Natural killer cell treated with Interleukin-12 subunit alpha and Interleukin-12 subunit beta and Interleukin-15 and Interleukin-18, amount 100 ng/mL, for 72 hours (primary cell): ENCODE measurements at regions not wholly inside any gene's neighbourhood (a gene's known extent, or its start where the extent isn't known, plus 50 kb on each side); places are given as distances from the start of the nearest gene placed in this dataset.

Experiments used
- ATAC-seq, 2 donors: fragments of 150-1000 bp; cut with Tn5 transposase in 1 of 2; sonication (Bioruptor Pico), chemical (Tn5 transposase) in 1 of 2; 2 replicates each; pipeline ENCODE4 v1.10.0; 2021
- DNase-seq: peaks from one replicate; pipeline ENCODE4 v3.0.0; 2022; ENCODE audit warnings: low spot score
- H3K27ac Mint-ChIP-seq, 2 donors: 1 replicate in 1 of 2; 2 replicates in 1 of 2; pipeline ENCODE4 v1.8.0; 2022; ENCODE audit warnings: mixed read lengths in 2 of 2, mild to moderate bottlenecking in 1 of 2, moderate library complexity in 1 of 2
- H3K27me3 Mint-ChIP-seq, 2 donors: 1 replicate in 1 of 2; 2 replicates in 1 of 2; pipeline ENCODE4 v1.8.0; 2022; ENCODE audit warnings: mixed read lengths in 2 of 2
- H3K36me3 Mint-ChIP-seq: one replicate; pipeline ENCODE4 v1.8.0; 2022; ENCODE audit warnings: mixed read lengths
- H3K4me1 Mint-ChIP-seq, 2 donors: 1 replicate in 1 of 2; 2 replicates in 1 of 2; pipeline ENCODE4 v1.8.0; 2022; ENCODE audit warnings: low read depth in 2 of 2, mixed read lengths in 2 of 2, mild to moderate bottlenecking in 1 of 2
- H3K4me3 Mint-ChIP-seq: one replicate; pipeline ENCODE4 v1.8.0; 2022; ENCODE audit warnings: mixed read lengths
- H3K9me3 Mint-ChIP-seq: 2 replicates; pipeline ENCODE4 v1.8.0; 2022; ENCODE audit warnings: mixed read lengths

GRCh38 chr18:8458546-8459215, 150.6 kb upstream of the RAB12 start:
- H3K4me3 Mint-ChIP-seq = no peak overlapping the region
- DNase-seq = no peak
- H3K9me3 Mint-ChIP-seq = no peaks in the 10 kb centered on the region
- no peaks in the 10 kb centered on the region for H3K4me1 Mint-ChIP-seq
- no peak overlapping the region for H3K27ac Mint-ChIP-seq
- H3K36me3 Mint-ChIP-seq = no peaks in the 10 kb centered on the region
- ATAC-seq = peak in 1 of 2 donors; percentile 3
- no peaks in the 10 kb centered on the region for H3K27me3 Mint-ChIP-seq

GRCh38 chr18:8460748-8461147, 148.5 kb upstream of the RAB12 start:
- ATAC-seq = no peak
- Mint-ChIP-seq H3K27me3 (no peaks in the 10 kb centered on the region), H3K9me3 (no peaks in the 10 kb centered on the region)

GRCh38 chr18:8461544-8461943, 147.7 kb upstream of the RAB12 start:
- H3K4me1 Mint-ChIP-seq = no peaks in the 10 kb centered on the region
- H3K4me3 Mint-ChIP-seq = no peak overlapping the region
- no peak overlapping the region for H3K27ac Mint-ChIP-seq
- no peaks in the 10 kb centered on the region for H3K9me3 Mint-ChIP-seq
- DNase-seq (no peak), ATAC-seq (no peak)
- no peaks in the 10 kb centered on the region for H3K36me3 Mint-ChIP-seq
- no peaks in the 10 kb centered on the region for H3K27me3 Mint-ChIP-seq

More at GRCh38 chr18:8460748-8461147, 148.5 kb upstream of the RAB12 start:
- no peaks in the 10 kb centered on the region for H3K36me3 Mint-ChIP-seq
- H3K27ac Mint-ChIP-seq = no peak overlapping the region
- DNase-seq = no peak
- no peaks in the 10 kb centered on the region for H3K4me1 Mint-ChIP-seq
- H3K4me3 Mint-ChIP-seq = no peak overlapping the region

GRCh38 chr18:8462651-8463185, 146.5 kb upstream of the RAB12 start:
- no peaks in the 10 kb centered on the region for H3K36me3 Mint-ChIP-seq
- H3K27ac Mint-ChIP-seq = no peak overlapping the region
- H3K9me3 Mint-ChIP-seq = no peaks in the 10 kb centered on the region

GRCh38 chr18:8463791-8464190, 145.4 kb upstream of the RAB12 start:
- no peaks in the 10 kb centered on the region for H3K4me1 Mint-ChIP-seq
- H3K27ac Mint-ChIP-seq = no peak overlapping the region
- no peak overlapping the region for H3K4me3 Mint-ChIP-seq
- no peaks in the 10 kb centered on the region for H3K27me3 Mint-ChIP-seq
- DNase-seq (no peak), ATAC-seq (no peak)
- H3K9me3 Mint-ChIP-seq = no peaks in the 10 kb centered on the region
- no peaks in the 10 kb centered on the region for H3K36me3 Mint-ChIP-seq

More at GRCh38 chr18:8462651-8463185, 146.5 kb upstream of the RAB12 start:
- DNase-seq = no peak
- Mint-ChIP-seq H3K4me1 (no peaks in the 10 kb centered on the region), H3K4me3 (no peak overlapping the region), H3K27me3 (no peaks in the 10 kb centered on the region)
- ATAC-seq = no peak

- H3K4me1 Mint-ChIP-seq = no peaks in the 10 kb centered on the region
- ATAC-seq (no peak), DNase-seq (no peak)
- no peaks in the 10 kb centered on the region for H3K9me3 Mint-ChIP-seq
- H3K36me3 Mint-ChIP-seq = no peaks in the 10 kb centered on the region
- H3K27ac Mint-ChIP-seq = no peak overlapping the region
- H3K27me3 Mint-ChIP-seq = peaks cover 0 to 12% of the 10 kb centered on the region in 2 donors
- H3K4me3 Mint-ChIP-seq = no peak overlapping the region
Measured at GRCh38 chr18:8468191-8468590, 141.0 kb upstream of the RAB12 start.

GRCh38 chr18:8468921-8469335, 140.3 kb upstream of the RAB12 start:
- Mint-ChIP-seq H3K27ac (no peak overlapping the region), H3K27me3 (peaks cover 2 to 12% of the 10 kb centered on the region in 2 donors), H3K36me3 (no peaks in the 10 kb centered on the region), H3K9me3 (no peaks in the 10 kb centered on the region), H3K4me1 (peaks cover 0 to 3% of the 10 kb centered on the region in 2 donors), H3K4me3 (no peak overlapping the region)
- no peak for ATAC-seq
- no peak for DNase-seq

GRCh38 chr18:8469544-8470130, 139.6 kb upstream of the RAB12 start:
- H3K27ac Mint-ChIP-seq = no peak overlapping the region
- DNase-seq (no peak), ATAC-seq (no peak)
- no peak overlapping the region for H3K4me3 Mint-ChIP-seq
- H3K27me3 Mint-ChIP-seq = peaks cover 2 to 12% of the 10 kb centered on the region in 2 donors
- H3K9me3 Mint-ChIP-seq = no peaks in the 10 kb centered on the region
- H3K4me1 Mint-ChIP-seq = peaks cover 0 to 4% of the 10 kb centered on the region in 2 donors
- H3K36me3 Mint-ChIP-seq = no peaks in the 10 kb centered on the region

GRCh38 chr18:8471372-8471771, 137.9 kb upstream of the RAB12 start:
- Mint-ChIP-seq H3K27me3 (peaks cover 12 to 28% of the 10 kb centered on the region in 2 donors), H3K4me1 (peaks cover 0 to 4% of the 10 kb centered on the region in 2 donors), H3K36me3 (no peaks in the 10 kb centered on the region), H3K9me3 (no peaks in the 10 kb centered on the region), H3K4me3 (no peak overlapping the region), H3K27ac (no peak overlapping the region)
- no peak for ATAC-seq
- no peak for DNase-seq

- ATAC-seq (no peak), DNase-seq (no peak)
- Mint-ChIP-seq H3K27me3 (peaks cover 23 to 36% of the 10 kb centered on the region in 2 donors), H3K4me3 (no peak overlapping the region), H3K4me1 (peaks cover 0 to 8% of the 10 kb centered on the region in 2 donors), H3K36me3 (no peaks in the 10 kb centered on the region), H3K27ac (no peak overlapping the region), H3K9me3 (no peaks in the 10 kb centered on the region)
Measured at GRCh38 chr18:8474661-8475060, 134.6 kb upstream of the RAB12 start.

GRCh38 chr18:8477615-8478014, 131.6 kb upstream of the RAB12 start:
- Mint-ChIP-seq H3K36me3 (no peaks in the 10 kb centered on the region), H3K4me1 (peaks cover 0 to 8% of the 10 kb centered on the region in 2 donors), H3K27ac (no peak overlapping the region), H3K9me3 (no peaks in the 10 kb centered on the region), H3K4me3 (no peak overlapping the region), H3K27me3 (peaks cover 23 to 30% of the 10 kb centered on the region in 2 donors)
- no peak for ATAC-seq
- DNase-seq = no peak

- H3K9me3 Mint-ChIP-seq = no peaks in the 10 kb centered on the region
- DNase-seq (no peak), ATAC-seq (peak; percentile 62 to 68)
- no peaks in the 10 kb centered on the region for H3K36me3 Mint-ChIP-seq
- H3K4me3 Mint-ChIP-seq = no peak overlapping the region
- H3K27me3 Mint-ChIP-seq = peaks cover 23 to 24% of the 10 kb centered on the region in 2 donors
- peaks cover 0 to 8% of the 10 kb centered on the region in 2 donors for H3K4me1 Mint-ChIP-seq
- no peak overlapping the region for H3K27ac Mint-ChIP-seq
Measured at GRCh38 chr18:8478166-8478967, 130.9 kb upstream of the RAB12 start.

GRCh38 chr18:8478968-8479370, 130.3 kb upstream of the RAB12 start:
- Mint-ChIP-seq H3K4me3 (no peak overlapping the region), H3K4me1 (peaks cover 0 to 4% of the 10 kb centered on the region in 2 donors), H3K27ac (no peak overlapping the region), H3K27me3 (peaks cover 22 to 28% of the 10 kb centered on the region in 2 donors), H3K36me3 (no peaks in the 10 kb centered on the region), H3K9me3 (no peaks in the 10 kb centered on the region)
- DNase-seq = no peak
- no peak for ATAC-seq

- no peak for ATAC-seq
- H3K27ac Mint-ChIP-seq = no peak overlapping the region
- H3K4me1 Mint-ChIP-seq = peaks cover 0 to 4% of the 10 kb centered on the region in 2 donors
- no peaks in the 10 kb centered on the region for H3K9me3 Mint-ChIP-seq
- no peak overlapping the region for H3K4me3 Mint-ChIP-seq
- no peaks in the 10 kb centered on the region for H3K36me3 Mint-ChIP-seq
- peaks cover 25 to 34% of the 10 kb centered on the region in 2 donors for H3K27me3 Mint-ChIP-seq
- DNase-seq = no peak
Measured at GRCh38 chr18:8479789-8480188, 129.4 kb upstream of the RAB12 start.
